ENCODE measurements at regions not wholly inside any gene's neighbourhood (a gene's known extent, or its start where the extent isn't known, plus 50 kb on each side); places are given as distances from the start of the nearest gene placed in this dataset.

- in situ Hi-C loops (cut with MboI; ENCODE audit: low sequenced_read_pairs): no loop called here
Measured at GRCh38 chrX:45381841-45382240, 181.2 kb upstream of the DIPK2B start.

- in situ Hi-C loops (cut with MboI; ENCODE audit: low sequenced_read_pairs): no loop called here
Measured at GRCh38 chrX:45381366-45381765, 180.7 kb upstream of the DIPK2B start.

GRCh38 chrX:45379236-45379635 is 178.6 kb upstream of the DIPK2B start:
- in situ Hi-C loops (cut with MboI; ENCODE audit: low sequenced_read_pairs): no loop called here

- in situ Hi-C loops (cut with MboI; ENCODE audit: low sequenced_read_pairs): no loop called here
Measured at GRCh38 chrX:45372151-45372550, 171.5 kb upstream of the DIPK2B start.

GRCh38 chrX:45368705-45369104 is 168.0 kb upstream of the DIPK2B start:
- in situ Hi-C loops (cut with MboI; ENCODE audit: low sequenced_read_pairs): no loop called here

- in situ Hi-C loops (cut with MboI; ENCODE audit: low sequenced_read_pairs): no loop called here
Measured at GRCh38 chrX:45363596-45363995, 162.9 kb upstream of the DIPK2B start.

- in situ Hi-C loops (cut with MboI; ENCODE audit: low sequenced_read_pairs): no loop called here
Measured at GRCh38 chrX:45360571-45360970, 159.9 kb upstream of the DIPK2B start.

GRCh38 chrX:45358392-45358791 is 157.7 kb upstream of the DIPK2B start:
- in situ Hi-C loops (cut with MboI; ENCODE audit: low sequenced_read_pairs): no loop called here

- in situ Hi-C loops (cut with MboI; ENCODE audit: low sequenced_read_pairs): no loop called here
Measured at GRCh38 chrX:45353456-45353855, 152.8 kb upstream of the DIPK2B start.

- in situ Hi-C loops (cut with MboI; ENCODE audit: low sequenced_read_pairs): no loop called here
Measured at GRCh38 chrX:45352611-45353010, 151.9 kb upstream of the DIPK2B start.

GRCh38 chrX:45351478-45351877 is 150.8 kb upstream of the DIPK2B start:
- in situ Hi-C loops (cut with MboI; ENCODE audit: low sequenced_read_pairs): no loop called here

- in situ Hi-C loops (cut with MboI; ENCODE audit: low sequenced_read_pairs): no loop called here
Measured at GRCh38 chrX:45348296-45348695, 147.6 kb upstream of the DIPK2B start.

- in situ Hi-C loops (cut with MboI; ENCODE audit: low sequenced_read_pairs): no loop called here
Measured at GRCh38 chrX:45347877-45348276, 147.2 kb upstream of the DIPK2B start.

GRCh38 chrX:45344594-45344993 is 143.9 kb upstream of the DIPK2B start:
- in situ Hi-C loops (cut with MboI; ENCODE audit: low sequenced_read_pairs): no loop called here

- in situ Hi-C loops (cut with MboI; ENCODE audit: low sequenced_read_pairs): no loop called here
Measured at GRCh38 chrX:45329217-45329616, 128.5 kb upstream of the DIPK2B start.

- in situ Hi-C loops (cut with MboI; ENCODE audit: low sequenced_read_pairs): no loop called here
Measured at GRCh38 chrX:45324941-45325340, 124.3 kb upstream of the DIPK2B start.

- in situ Hi-C loops (cut with MboI; ENCODE audit: low sequenced_read_pairs): no loop called here
Measured at GRCh38 chrX:45323387-45323786, 122.7 kb upstream of the DIPK2B start.

GRCh38 chrX:45322820-45323219 is 122.1 kb upstream of the DIPK2B start:
- in situ Hi-C loops (cut with MboI; ENCODE audit: low sequenced_read_pairs): no loop called here

- in situ Hi-C loops (cut with MboI; ENCODE audit: low sequenced_read_pairs): no loop called here
Measured at GRCh38 chrX:45322382-45322781, 121.7 kb upstream of the DIPK2B start.

- in situ Hi-C loops (cut with MboI; ENCODE audit: low sequenced_read_pairs): no loop called here
Measured at GRCh38 chrX:45320191-45320590, 119.5 kb upstream of the DIPK2B start.

- in situ Hi-C loops (cut with MboI; ENCODE audit: low sequenced_read_pairs): no loop called here
Measured at GRCh38 chrX:45309801-45310200, 109.1 kb upstream of the DIPK2B start.

- in situ Hi-C loops (cut with MboI; ENCODE audit: low sequenced_read_pairs): no loop called here
Measured at GRCh38 chrX:45309096-45309495, 108.4 kb upstream of the DIPK2B start.

GRCh38 chrX:45306794-45307193 is 106.1 kb upstream of the DIPK2B start:
- in situ Hi-C loops (cut with MboI; ENCODE audit: low sequenced_read_pairs): no loop called here

- in situ Hi-C loops (cut with MboI; ENCODE audit: low sequenced_read_pairs): no loop called here
Measured at GRCh38 chrX:45300638-45301037, 100.0 kb upstream of the DIPK2B start.

All from HL-60/S4 (cell line).